Transverse colon (tissue), 4 donors: ENCODE measurements at regions not wholly inside any gene's neighbourhood (a gene's known extent, or its start where the extent isn't known, plus 50 kb on each side); places are given as distances from the start of the nearest gene placed in this dataset.

Experiments
- DNase-seq: peaks from one replicate; pipeline ENCODE4 v3.0.0-alpha.2; 2019
- H3K27ac ChIP-seq, 4 donors: fragments of 200-600 bp; sonication (generic); 2 replicates each; pipeline ENCODE4 v1.5.1; 2016 to 2018; ENCODE audit warnings: inconsistent platforms in 4 of 4
- H3K27me3 ChIP-seq: fragments of 200-600 bp; sonication (generic); 2 replicates; pipeline ENCODE4 v1.5.1; 2017; ENCODE audit warnings: inconsistent platforms
- H3K36me3 ChIP-seq, 4 donors: fragments of 200-600 bp; sonication (generic); 2 replicates each; pipeline ENCODE4 v1.5.1; 2017 to 2019; ENCODE audit warnings: inconsistent platforms in 4 of 4
- H3K4me1 ChIP-seq, 4 donors: fragments of 200-600 bp; sonication (generic); 2 replicates each; pipeline ENCODE4 v1.5.1; 2017 to 2020; ENCODE audit warnings: inconsistent platforms in 4 of 4
- H3K4me3 ChIP-seq, 4 donors: fragments of 200-600 bp; sonication (generic); 1 replicate in 1 of 4; 2 replicates in 3 of 4; pipeline versions ENCODE4 v1.5.1 to v1.6.1; 2017 to 2019; ENCODE audit warnings: inconsistent platforms in 4 of 4
- H3K9me3 ChIP-seq, 2 donors: fragments of 200-600 bp; sonication (generic); 2 replicates each; pipeline ENCODE4 v1.5.1; 2017 to 2019; ENCODE audit warnings: inconsistent platforms in 2 of 2
- CTCF ChIP-seq, 5 experiments: fragments of 200-600 bp in 3 of 5; fragments of 450-650 bp in 2 of 5; sonication (generic) in 3 of 5; IDR thresholded peaks; 1 replicate in 2 of 5; 2 replicates in 3 of 5; pipeline ENCODE4 v1.5.1; 2016 to 2017; ENCODE audit warnings: antibody characterized with exemption in 5 of 5, inconsistent platforms in 3 of 5, mild to moderate bottlenecking in 2 of 5, moderate library complexity in 1 of 5
- EP300 ChIP-seq: sonication (generic); formaldehyde crosslinking; IDR thresholded peaks from one replicate; pipeline ENCODE4 v1.6.1; 2017; ENCODE audit warnings: antibody characterized with exemption, low read depth
- POLR2A ChIP-seq: fragments of 450-650 bp; IDR thresholded peaks from one replicate; pipeline ENCODE4 v1.6.1; 2016; ENCODE audit warnings: antibody characterized with exemption, mild to moderate bottlenecking, moderate library complexity
- POLR2AphosphoS5 ChIP-seq, 3 donors: sonication (generic); formaldehyde crosslinking; IDR thresholded peaks; one replicate each; pipeline ENCODE4 v1.6.1; 2016; ENCODE audit warnings: antibody characterized with exemption in 3 of 3
- WGBS, 2 donors: methylation state at CpG; one replicate each; pipeline ENCODE4 v1.1.5; 2018; ENCODE audit warnings: low coverage in 1 of 2; 5-methylcytosine and 5-hydroxymethylcytosine counted together
- in situ Hi-C, 4 donors: fragments of 200-750 bp; cut with MboI; loops; one replicate each; pipeline versions ENCODE4 v1.15.0 to v1.15.1; 2017; ENCODE audit warnings: low sequenced_read_pairs in 3 of 4, low pct_ligation_motif_present in 1 of 4, low pct_unique_long_range_greater_than_20kb in 1 of 4
- intact Hi-C: fragments of 100-400 bp; cut with DNase I; formaldehyde crosslinking; loops from one replicate; pipeline ENCODE4 v1.15.1; 2023; ENCODE audit warnings: low total_unique reads

DNA sequence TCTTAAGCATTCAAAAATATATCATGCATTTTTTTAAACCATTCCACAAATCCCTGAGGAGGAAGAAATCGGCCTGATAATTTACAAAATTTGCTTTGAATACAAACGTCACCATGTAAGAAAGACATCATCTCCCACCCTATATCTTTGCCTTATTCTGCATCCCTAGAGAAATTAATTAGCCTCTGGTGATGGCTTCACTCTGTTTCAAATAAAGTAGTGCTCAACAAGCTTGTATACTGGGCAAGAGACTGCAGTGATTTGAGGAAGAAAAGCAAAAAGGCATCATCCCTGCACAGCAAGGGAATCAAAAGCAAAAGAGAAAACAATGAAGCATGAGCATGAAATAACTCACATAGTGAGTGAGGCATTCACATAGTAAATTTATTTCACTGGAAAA is 375.5 kb downstream of the CDH7 start:
- 67 to 68% methylated on average over 2 of the region's 2 CpGs for WGBS, 2 donors
- intact Hi-C loops: no loop called here
- no peaks in the 10 kb centered on the region for H3K9me3 ChIP-seq
- DNase-seq: no peak
- H3K27me3 ChIP-seq: no peaks in the 10 kb centered on the region
- no peaks in the 10 kb centered on the region for H3K36me3 ChIP-seq
- H3K4me3 ChIP-seq: no peak overlapping the region
- no peaks in the 10 kb centered on the region for H3K4me1 ChIP-seq
- no peak overlapping the region for H3K27ac ChIP-seq
- in situ Hi-C loops: no loop called here
- TF ChIP-seq POLR2AphosphoS5 (IDR thresholded peaks at IDR 0.05): no peak
- TF ChIP-seq EP300: no peak
- no peak for TF ChIP-seq CTCF (IDR thresholded peaks at IDR 0.05)
- no peak for TF ChIP-seq POLR2A

- no peaks in the 10 kb centered on the region for H3K27me3 ChIP-seq
Observed at GRCh38 chr18:66124394-66124793, 373.6 kb downstream of the CDH7 start.

DNA sequence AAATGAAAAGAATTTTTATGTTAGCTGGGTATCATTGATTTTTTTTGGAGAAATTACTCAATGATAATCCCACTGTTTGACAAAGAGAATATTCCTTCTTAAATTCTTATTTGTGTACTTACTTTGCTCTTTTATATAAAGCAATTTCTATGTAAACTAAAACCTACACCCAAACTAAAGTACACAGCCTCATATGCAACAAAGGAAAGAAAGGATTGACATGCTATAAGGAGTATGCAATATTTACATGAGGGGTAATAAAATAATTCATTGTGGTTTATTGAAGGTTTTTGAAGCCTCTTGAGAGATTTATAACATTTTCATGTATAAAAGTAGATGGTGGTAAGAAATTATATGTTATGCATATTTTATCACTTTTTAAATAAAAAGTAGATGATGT is 368.5 kb downstream of the CDH7 start:
- H3K4me3 ChIP-seq: no peak overlapping the region
- no peak for DNase-seq
- in situ Hi-C loops: no loop called here
- H3K27ac ChIP-seq: no peak overlapping the region
- H3K27me3 ChIP-seq: no peaks in the 10 kb centered on the region
- H3K36me3 ChIP-seq: no peaks in the 10 kb centered on the region
- H3K9me3 ChIP-seq: no peaks in the 10 kb centered on the region
- no peaks in the 10 kb centered on the region for H3K4me1 ChIP-seq
- intact Hi-C loops: no loop called here
- TF ChIP-seq POLR2A (no peak), POLR2AphosphoS5 (IDR thresholded peaks at IDR 0.05) (no peak), EP300 (no peak), CTCF (IDR thresholded peaks at IDR 0.05) (no peak)

More at GRCh38 chr18:66124394-66124793, 373.6 kb downstream of the CDH7 start:
- Histone ChIP-seq H3K27ac (no peak overlapping the region), H3K4me1 (no peaks in the 10 kb centered on the region), H3K9me3 (no peaks in the 10 kb centered on the region), H3K4me3 (no peak overlapping the region), H3K36me3 (no peaks in the 10 kb centered on the region)
- in situ Hi-C loops (no loop called here), intact Hi-C loops (no loop called here)
- no peak for TF ChIP-seq CTCF (IDR thresholded peaks at IDR 0.05)
- TF ChIP-seq EP300: no peak
- no peak for TF ChIP-seq POLR2A
- TF ChIP-seq POLR2AphosphoS5 (IDR thresholded peaks at IDR 0.05): no peak
- 81 to 86% methylated on average over 2 of the region's 2 CpGs for WGBS, 2 donors
- no peak for DNase-seq

DNA sequence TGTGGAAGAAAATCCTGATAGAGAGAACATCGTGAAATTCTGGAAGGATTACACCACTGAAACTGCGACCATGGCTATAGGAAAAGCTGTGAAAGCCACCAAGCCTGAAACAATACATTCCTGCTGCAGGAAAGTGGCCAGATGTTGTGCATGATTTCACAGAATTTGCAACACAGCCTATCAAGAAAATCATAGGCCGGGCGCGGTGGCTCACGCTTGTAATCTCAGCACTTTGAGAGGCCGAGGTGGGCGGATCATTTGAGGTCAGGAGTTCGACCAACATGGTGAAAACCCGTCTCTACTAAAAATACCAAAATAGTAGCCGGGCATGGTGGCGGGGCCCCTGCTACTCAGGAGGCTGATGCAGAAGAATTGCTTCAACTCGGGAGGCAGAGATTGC is 360.2 kb downstream of the CDH7 start:
- no peaks in the 10 kb centered on the region for H3K9me3 ChIP-seq
- no peaks in the 10 kb centered on the region for H3K36me3 ChIP-seq
- intact Hi-C loops: no loop called here
- no peaks in the 10 kb centered on the region for H3K27me3 ChIP-seq
- no peak for DNase-seq
- H3K4me1 ChIP-seq: no peaks in the 10 kb centered on the region
- TF ChIP-seq POLR2A (no peak), EP300 (no peak), CTCF (IDR thresholded peaks at IDR 0.05) (no peak), POLR2AphosphoS5 (IDR thresholded peaks at IDR 0.05) (no peak)
- in situ Hi-C loops: no loop called here
- H3K27ac ChIP-seq: no peak overlapping the region
- H3K4me3 ChIP-seq: no peak overlapping the region
- WGBS, 2 donors: 67 to 88% methylated on average over 2 to 13 of the region's 13 CpGs
